HG02759 (cell line): ENCODE measurements at regions not wholly inside any gene's neighbourhood (a gene's known extent, or its start where the extent isn't known, plus 50 kb on each side); places are given as distances from the start of the nearest gene placed in this dataset.

Experiments used
- ATAC-seq: cut with Tn5 transposase; IDR thresholded peaks from one replicate; pipeline ENCODE4 v1.9.1; 2021; ENCODE audit warnings: mild to moderate bottlenecking, moderate library complexity; ENCODE audit not compliant: unreplicated experiment

DNA sequence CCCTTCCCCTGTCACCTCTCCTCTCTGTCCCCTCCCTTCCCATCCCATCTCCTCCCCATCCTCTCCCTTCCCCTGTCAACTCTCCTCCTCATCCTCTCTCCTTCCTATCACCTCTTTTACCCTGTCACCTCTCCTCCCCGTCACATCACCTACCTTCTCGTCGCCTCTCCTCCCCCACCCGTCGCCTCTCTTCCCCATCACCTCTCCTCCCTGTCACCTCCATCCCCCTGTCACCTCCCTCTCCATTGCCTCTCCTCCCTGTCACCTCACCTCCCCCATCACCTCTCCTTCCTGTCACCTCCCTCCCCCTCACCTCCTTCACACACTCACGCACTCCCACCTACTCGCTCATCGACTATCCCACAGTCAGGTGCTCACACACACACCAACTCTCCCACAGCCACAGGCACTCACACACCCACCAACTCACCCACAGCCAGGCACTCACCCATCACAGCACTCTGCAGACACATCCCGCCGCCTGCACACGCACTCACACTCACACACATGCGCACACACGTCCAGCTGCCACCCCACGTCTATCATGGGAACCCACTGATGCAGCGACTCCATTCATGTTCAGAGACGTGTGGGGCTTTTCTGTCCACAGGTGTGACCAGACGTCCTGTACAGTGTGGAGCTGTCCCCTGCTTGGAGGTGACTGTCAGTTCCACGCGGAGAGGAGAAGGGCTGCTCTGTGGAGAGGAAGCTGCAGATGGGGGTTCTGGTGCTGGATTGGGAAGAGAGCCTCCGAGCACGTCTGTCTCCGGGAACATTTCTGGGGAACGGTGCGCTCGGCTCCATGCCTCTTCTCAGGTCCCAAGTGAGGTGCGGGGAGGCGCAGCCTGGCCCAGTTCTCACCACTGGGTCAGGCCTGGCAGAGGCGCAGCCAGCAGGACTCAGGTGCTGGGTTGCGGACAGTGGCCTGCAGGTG is 184.3 kb downstream of the TTLL2 start:
- no peak for ATAC-seq

- ATAC-seq = no peak
Observed at GRCh38 chr6:167509853-167510220, 185.0 kb downstream of the TTLL2 start.

- no peak for ATAC-seq
Observed at GRCh38 chr6:167510648-167511047, 185.8 kb downstream of the TTLL2 start.

DNA sequence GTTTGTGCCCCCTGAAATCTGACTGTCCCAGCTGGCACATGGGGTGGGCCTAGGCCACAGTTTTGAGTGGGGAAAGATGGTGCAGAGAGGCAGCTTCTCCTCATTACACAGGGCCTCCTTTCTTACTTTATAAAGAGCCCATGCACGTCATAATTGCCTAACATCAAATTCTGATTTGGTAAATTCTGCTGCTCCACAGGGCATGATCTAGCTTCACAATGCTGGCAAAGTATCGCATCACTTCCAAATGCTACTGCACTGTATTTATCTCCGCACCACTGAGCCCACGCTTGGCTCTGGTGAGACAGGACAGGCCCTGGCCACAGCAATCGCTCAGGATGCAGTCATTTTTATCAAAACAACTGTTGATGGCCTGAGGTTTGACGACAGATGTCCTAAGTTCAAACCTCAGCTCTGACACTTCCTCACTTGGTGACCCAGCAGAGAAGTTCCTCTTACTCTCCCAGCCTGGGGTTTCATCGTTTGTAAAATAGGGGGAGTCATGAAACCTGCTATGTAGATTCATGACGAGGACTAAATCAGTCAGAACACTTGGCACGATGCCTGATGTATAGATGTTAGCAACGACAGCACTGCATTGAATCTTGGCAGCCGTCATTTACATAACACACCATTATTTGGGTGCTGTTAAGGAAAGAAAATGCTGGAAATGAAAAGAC is 187.9 kb downstream of the TTLL2 start:
- no peak for ATAC-seq

DNA sequence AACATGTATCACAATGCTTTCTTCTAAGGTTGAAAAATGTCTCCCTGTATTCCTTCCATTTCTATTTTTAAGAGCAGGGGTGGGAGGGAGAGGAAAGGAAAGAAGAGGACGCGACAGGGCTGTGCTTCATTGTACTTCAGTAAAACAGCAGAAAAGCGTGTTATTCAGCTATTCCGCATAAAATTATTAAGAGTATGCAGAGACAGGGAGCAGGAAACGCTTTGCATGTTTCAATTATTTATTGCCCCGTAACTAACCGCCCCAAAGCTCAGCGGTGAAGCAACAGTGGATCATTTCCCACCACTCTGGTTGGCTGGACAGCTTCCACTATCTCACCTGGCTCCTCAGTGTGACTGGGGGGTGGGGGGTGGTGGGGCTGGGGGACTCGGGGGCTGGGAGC is 188.9 kb downstream of the TTLL2 start:
- ATAC-seq = no peak

DNA sequence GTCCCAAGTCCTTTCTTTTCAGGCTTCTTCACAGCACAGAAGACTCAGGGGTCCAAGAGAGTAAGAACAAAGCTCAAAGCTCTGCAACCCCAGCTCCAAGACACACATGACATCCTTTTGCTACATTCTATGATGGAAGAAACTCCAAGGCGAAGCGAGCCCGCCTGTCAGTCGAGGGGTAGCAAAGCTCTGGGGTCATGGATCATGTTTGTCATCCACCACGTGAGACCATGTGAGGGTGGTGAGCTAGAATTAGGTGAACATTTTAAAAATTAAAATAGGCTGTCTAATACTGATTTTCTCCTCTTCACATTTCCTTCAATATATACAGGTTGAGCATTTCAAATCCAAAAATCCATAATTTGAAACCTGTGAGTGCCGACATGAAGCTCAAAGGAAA is 189.6 kb downstream of the TTLL2 start:
- no peak for ATAC-seq

- no peak for ATAC-seq
Observed at GRCh38 chr6:167515873-167516507, 191.1 kb downstream of the TTLL2 start.

DNA sequence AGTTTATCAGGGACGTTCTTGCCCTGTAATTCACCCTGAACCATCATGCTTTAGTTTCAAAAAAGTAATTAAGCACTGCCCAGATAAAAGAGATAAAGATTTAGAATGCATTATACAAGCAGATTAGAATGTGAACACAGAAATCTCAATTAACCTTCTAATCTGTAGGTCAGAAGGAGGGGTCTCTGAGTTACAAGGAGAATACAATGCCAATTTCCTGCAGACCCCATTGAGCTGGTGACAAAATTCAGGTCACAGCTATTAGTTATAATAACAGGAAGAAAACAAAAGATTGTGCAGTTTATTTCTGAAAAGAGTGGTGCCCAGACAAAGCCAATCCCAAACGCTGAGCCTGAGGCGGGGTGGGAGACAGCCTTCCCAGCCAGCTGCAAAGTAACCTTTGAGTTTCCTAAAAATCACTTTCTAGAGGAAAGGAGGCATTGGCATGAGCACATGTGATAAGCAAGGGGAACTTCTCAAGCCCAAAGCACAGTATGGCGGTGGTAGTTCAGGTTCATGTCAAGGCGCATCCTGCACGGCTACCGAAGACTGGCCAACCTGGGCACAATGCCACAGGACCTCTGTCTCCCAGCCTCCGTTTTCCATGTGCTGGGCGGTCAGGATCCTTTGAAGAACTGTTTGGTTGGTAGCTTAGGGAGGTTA is 192.5 kb downstream of the TTLL2 start:
- ATAC-seq = no peak

GRCh38 chr6:167523426-167523825 is 198.5 kb downstream of the TTLL2 start:
- no peak for ATAC-seq

DNA sequence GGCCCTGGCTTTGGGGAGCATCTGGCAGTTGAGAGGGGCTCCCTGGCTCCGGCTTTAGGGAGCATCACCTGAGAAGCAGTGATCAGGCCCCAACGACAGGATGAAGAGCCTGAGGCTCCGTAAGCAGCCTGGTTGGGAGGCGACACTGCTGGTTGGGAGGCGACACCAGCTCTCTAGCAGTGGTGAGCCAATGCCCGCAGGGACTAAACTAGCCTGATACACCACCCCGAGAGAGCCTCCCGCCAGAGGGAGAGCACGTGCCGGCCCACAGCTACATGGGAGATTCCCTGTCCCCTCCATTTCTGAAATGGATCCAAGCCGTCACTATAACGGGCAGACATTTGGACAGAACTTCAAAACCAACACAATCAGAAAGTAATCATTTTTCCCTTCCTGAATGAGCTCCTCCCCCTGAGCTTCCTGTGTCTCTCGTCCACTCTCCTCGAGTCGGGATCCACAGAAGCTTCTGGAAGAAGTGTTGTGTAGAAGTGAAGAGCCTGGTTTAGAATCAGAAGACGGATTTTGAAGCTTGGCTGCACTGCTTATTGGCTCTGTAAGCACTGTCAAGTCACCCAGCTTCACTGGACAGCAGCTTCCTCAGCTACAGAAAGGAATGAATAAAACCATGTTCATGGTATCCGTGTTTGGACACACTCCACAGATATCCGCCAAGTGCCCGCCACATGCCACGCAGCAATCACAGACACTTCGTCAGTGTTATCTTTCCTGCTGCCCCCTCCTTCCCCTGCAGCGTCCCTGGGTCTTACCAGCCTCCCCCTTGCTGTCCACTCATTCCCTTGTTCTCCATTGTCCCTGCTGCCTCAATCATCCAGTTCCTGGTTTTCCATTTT is 199.6 kb downstream of the TTLL2 start:
- ATAC-seq = no peak

DNA sequence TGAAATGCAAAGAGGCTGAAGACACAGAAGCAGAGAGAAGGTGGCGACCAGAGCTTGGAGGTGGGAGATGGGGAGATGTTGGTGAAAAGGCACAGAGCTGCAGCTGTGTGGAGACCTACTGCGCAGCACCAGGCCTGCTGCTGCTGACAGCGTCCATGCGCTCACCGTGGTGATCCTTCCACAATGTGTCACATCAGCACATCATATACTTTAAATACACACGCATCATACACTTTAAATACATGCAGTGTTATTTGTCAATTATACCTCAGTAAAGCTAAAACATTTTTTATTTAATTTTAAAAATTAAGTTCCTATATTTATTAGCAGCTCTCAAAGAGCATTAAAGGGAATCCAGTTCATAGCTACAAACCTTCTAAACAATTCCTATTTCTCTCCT is 200.9 kb downstream of the TTLL2 start:
- ATAC-seq = no peak

GRCh38 chr6:167526465-167527368 is 201.8 kb downstream of the TTLL2 start:
- no peak for ATAC-seq

DNA sequence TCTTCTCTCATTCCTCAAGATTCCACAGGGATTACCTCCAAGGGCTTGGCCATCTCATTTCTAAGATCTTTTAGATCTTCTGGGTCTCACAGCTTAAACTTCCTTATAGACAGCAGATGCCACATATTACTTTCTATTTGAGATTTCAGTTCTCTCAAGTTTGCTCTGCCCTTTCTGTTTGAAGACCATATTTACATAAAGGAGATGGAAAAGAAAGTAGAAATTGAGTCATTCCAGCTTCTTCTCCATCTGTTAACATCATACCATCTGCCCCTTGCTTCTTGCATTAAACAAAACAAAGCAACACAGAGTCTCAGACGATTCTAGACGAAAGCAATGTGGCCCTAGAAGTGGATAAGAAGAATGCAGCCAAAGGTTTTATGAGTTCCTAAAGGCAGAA is 203.4 kb downstream of the TTLL2 start:
- no peak for ATAC-seq

- no peak for ATAC-seq
Observed at GRCh38 chr6:167528976-167529375, 204.1 kb downstream of the TTLL2 start.

DNA sequence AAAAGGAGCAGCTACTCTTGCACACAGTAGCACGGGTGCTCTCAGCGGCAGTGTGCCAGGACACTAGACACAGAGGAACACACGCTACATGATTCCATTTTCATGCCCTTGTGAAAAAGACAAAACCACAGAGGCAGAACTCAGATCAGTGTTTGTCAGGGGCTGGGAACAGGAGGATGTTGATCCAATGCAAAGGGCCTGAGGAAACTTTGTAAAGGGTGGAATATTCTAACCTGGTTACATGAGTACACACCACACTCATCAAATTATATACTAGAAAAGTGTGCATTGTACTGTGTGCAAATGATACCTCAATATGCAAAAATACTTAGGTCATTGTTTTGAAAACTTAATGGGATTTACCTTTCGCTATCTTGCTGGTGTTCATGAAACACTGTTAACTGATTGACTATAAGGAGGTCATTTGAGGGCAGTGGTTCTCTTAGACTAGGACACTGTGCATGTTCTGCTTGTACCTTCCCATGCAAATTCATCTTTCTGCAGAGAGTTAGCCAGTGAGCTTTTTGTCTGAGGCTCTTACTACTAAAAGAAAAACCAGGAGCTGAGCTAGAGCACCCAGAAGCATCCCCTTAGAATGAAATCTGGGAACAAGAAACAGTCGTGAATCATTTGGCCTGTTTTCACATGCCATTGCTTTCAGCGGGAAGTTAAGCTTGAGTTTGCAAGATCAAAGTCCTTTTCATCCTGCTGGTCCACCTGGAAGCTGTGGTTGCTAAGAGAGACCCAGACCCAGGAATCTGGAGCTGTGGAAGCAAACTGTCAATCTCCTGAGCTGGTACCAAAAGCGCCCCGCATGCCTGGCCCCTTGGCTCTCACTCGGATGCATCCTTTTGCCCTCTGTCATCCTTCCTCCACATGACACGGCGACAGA is 204.8 kb downstream of the TTLL2 start:
- no peak for ATAC-seq

GRCh38 chr6:167530951-167531350 is 206.1 kb downstream of the TTLL2 start:
- no peak for ATAC-seq

DNA sequence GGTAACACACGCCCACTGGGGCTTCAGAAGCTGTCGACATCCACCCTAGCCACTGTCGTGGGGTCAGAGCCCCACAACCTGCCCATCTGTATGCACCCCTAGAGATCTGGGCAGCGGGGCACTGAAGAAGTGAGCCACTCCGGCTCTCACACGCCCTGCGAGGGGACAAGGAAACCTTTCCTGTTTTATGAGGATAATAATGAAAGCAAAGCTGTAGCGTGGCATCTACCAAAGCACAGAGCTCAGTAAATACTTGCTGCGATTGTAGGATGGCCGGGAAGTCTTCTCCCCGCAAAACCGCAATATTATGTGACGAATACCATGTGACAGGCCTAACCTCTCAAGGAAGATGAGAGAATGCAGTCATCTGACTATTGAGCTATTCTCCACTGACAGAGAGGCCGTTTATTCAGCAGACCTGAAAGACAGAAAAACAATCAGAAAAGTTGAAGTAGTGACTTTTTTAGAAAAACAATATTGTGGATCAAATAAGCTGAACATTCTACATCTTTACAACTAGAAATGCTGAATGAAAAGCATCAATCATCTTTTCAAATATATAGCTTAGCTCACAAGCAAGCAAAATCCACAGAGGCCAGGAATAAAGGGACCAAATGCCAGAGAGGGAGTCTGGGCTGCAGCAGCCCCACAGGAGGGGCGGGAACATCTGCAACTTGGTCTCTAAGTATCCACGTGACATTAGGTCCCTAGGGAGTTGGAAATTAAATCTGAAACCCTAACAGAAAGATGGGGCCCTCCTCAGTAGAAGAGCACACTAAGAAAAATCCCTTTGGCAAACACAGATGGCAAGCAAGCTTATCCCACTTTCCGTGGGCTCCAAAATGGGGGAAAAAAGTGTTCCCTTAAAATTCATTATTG is 207.8 kb downstream of the TTLL2 start:
- no peak for ATAC-seq
